ENCODE measurements at regions not wholly inside any gene's neighbourhood (a gene's known extent, or its start where the extent isn't known, plus 50 kb on each side); places are given as distances from the start of the nearest gene placed in this dataset.

DNA sequence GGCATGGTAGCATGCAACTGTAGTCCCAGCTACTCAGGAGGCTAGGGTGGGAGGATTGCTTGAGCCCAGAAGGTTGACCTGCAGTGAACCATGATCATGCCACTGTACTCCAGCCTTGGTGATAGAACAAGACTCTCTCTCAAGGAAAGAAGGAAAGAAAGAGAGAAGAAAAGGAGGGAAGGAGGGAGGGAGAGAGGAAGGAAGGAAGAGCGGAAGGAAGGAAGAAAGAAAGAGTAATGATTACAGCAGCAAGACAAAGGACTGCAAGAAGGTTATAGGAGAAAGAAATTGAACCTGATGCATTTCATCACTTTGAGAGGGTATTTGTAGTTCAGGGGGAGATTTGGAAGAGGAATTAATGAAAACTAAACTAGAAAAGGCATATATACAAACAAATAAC, 155.7 kb downstream of the LACC1 start:
- Histone ChIP-seq H3K4me3 (ENCODE audit: control insufficient read depth in 1 of 2, extremely low read depth in 1 of 2, low read length in 1 of 2) (no peak overlapping the region), H3K36me3 (ENCODE audit: control insufficient read depth in 2 of 2, extremely low read depth in 1 of 2, insufficient read depth in 1 of 2, low read length in 1 of 2) (no peaks in the 10 kb centered on the region), H3K9me3 (no peaks in the 10 kb centered on the region), H3K4me1 (ENCODE audit: control insufficient read depth in 1 of 2, extremely low read depth in 1 of 2, insufficient read depth in 2 of 2, low read length in 2 of 2) (no peaks in the 10 kb centered on the region), H3K27me3 (replicated peaks in 1 of 2; ENCODE audit: control insufficient read depth in 2 of 2, extremely low read depth in 1 of 2, insufficient read depth in 2 of 2, low read length in 1 of 2) (peaks cover 0 to 4% of the 10 kb centered on the region in 2 experiments), H3K27ac (ENCODE audit: low read length) (no peak overlapping the region)
- Mint-ChIP-seq H3K9me3 (peaks cover 0 to 3% (median 0%) of the 10 kb centered on the region in 3 donors), H3K4me1 (no peaks in the 10 kb centered on the region), H3K27me3 (peaks cover 9 to 16% of the 10 kb centered on the region in 2 donors), H3K27ac (no peak overlapping the region), H3K36me3 (no peaks in the 10 kb centered on the region), H3K4me3 (no peak overlapping the region)
- ATAC-seq (replicated peaks in 1 of 4) (no peak), DNase-seq (no peak)
- POLR2A ChIA-PET: interaction anchor here in 1 of 2 donors (0.6 kb wide), 1 partner anchor 11 kb away, joined by 11 read pairs; no protein-coding TSS in a partner anchor
- WGBS (ENCODE audit: insufficient coverage): 100% methylated on average over 1 of the region's 1 CpG
- CTCF ChIA-PET: no interaction called here

DNA sequence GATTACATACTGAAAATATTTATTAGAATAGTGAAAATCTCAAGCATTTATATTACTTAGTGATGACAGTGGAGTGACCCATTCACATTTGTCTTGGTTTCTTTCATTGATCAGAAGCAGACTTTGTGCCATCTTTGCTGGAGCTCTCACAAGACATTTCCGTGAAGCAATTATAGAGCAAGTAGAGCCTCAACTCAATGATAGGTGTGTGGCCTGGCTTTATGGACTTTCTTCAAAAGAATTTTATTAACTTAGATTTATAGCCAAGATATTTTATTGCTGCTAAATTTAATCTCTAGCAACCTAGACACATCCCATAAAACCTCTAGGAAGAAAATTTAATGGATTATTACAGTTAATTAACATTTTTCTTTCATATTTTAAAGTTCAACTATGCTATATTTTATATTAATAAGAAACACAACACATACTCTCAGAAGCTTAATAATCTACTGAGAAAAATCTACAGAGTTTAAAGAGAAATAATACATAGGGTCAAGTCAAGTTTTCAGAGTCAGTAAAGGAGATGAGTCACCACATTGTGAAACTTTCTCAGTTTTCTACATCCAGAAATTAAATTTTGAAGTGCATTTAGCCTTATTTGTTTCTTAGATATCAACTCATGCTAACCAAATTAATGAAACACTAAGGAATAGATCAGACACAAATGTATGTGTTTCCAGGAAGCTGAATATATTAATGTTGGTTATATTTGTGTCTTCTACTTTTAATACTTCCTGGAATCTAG, 160.5 kb downstream of the LACC1 start:
- ChIA-PET CTCF (interaction anchor here in 1 of 2 donors (0.6 kb wide), 1 partner anchor 9 kb away, joined by 3 read pairs; no protein-coding TSS in a partner anchor), POLR2A (interaction anchor here in 1 of 2 donors (0.6 kb wide), 1 partner anchor 8 kb away, joined by 3 read pairs; no protein-coding TSS in a partner anchor)
- WGBS (ENCODE audit: insufficient coverage): no CpG with 5 or more reads among the region's 1 CpG
- ATAC-seq (replicated peaks in 1 of 4) (no peak), DNase-seq (no peak)
- Histone ChIP-seq H3K4me3 (ENCODE audit: control insufficient read depth in 1 of 2, extremely low read depth in 1 of 2, low read length in 1 of 2) (no peak overlapping the region), H3K9me3 (no peaks in the 10 kb centered on the region), H3K36me3 (ENCODE audit: control insufficient read depth in 2 of 2, extremely low read depth in 1 of 2, insufficient read depth in 1 of 2, low read length in 1 of 2) (no peaks in the 10 kb centered on the region), H3K27me3 (replicated peaks in 1 of 2; ENCODE audit: control insufficient read depth in 2 of 2, extremely low read depth in 1 of 2, insufficient read depth in 2 of 2, low read length in 1 of 2) (peaks cover 0 to 1% of the 10 kb centered on the region in 2 experiments), H3K4me1 (ENCODE audit: control insufficient read depth in 1 of 2, extremely low read depth in 1 of 2, insufficient read depth in 2 of 2, low read length in 2 of 2) (no peaks in the 10 kb centered on the region), H3K27ac (ENCODE audit: low read length) (no peak overlapping the region)
- Mint-ChIP-seq H3K36me3 (no peaks in the 10 kb centered on the region), H3K4me3 (no peak overlapping the region), H3K27ac (no peak overlapping the region), H3K4me1 (no peaks in the 10 kb centered on the region), H3K27me3 (peaks cover 7 to 17% of the 10 kb centered on the region in 2 donors), H3K9me3 (peaks cover 0 to 3% (median 0%) of the 10 kb centered on the region in 3 donors)

DNA sequence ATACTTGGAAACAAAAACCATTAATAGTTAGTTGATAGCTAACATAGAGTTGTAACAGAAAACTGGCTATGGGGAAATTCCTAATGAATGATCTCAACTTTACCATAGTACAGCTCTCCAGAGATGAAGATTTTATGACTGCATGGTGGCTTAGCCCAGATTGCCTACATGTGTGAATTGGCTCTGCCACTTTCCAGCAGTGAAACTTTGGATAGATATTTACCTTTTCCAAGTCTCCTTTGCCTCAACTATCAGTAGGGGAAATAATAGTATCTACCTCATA, 161.1 kb downstream of the LACC1 start:
- no peak overlapping the region for H3K27ac Mint-ChIP-seq

DNA sequence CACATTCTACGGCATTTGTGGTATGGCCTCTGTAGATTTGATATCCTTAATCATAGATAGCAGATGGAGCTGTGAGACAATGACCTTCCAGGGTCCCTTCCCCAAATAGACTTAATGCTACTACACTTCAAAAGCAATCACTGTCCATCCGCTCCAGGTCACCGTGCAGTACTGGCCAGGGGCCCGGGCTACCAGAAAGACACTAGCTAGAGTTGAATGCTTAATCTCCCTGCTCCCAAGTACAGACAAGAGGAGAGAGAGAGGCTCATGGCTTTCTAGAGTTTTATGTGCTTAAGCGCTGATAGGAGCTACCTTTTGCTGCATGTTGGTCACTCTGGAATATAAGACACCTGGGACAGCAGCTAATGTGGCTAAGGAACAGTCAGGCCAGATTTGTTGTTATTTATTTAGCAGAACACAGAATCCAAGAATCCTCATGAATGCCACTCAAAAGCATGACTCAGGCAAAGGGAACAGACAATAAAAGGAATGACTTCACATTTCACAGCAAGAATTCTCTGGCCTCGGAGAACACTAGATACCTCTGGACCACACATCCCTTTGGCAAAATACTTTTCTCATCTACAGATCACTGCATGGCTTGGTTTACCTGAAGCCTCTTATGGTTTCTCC, 165.0 kb downstream of the LACC1 start:
- H3K4me1 Mint-ChIP-seq: no peaks in the 10 kb centered on the region
- H3K27ac Mint-ChIP-seq: no peak overlapping the region
- H3K9me3 Mint-ChIP-seq: no peaks in the 10 kb centered on the region
- Histone ChIP-seq H3K4me1 (ENCODE audit: control insufficient read depth in 1 of 2, extremely low read depth in 1 of 2, insufficient read depth in 2 of 2, low read length in 2 of 2) (no peaks in the 10 kb centered on the region), H3K27ac (ENCODE audit: low read length) (no peak overlapping the region), H3K9me3 (no peaks in the 10 kb centered on the region), H3K27me3 (replicated peaks in 1 of 2; ENCODE audit: control insufficient read depth in 2 of 2, extremely low read depth in 1 of 2, insufficient read depth in 2 of 2, low read length in 1 of 2) (peaks cover 0 to 5% of the 10 kb centered on the region in 2 experiments), H3K4me3 (ENCODE audit: control insufficient read depth in 1 of 2, extremely low read depth in 1 of 2, low read length in 1 of 2) (no peak overlapping the region), H3K36me3 (ENCODE audit: control insufficient read depth in 2 of 2, extremely low read depth in 1 of 2, insufficient read depth in 1 of 2, low read length in 1 of 2) (no peaks in the 10 kb centered on the region)
- CTCF ChIA-PET: interaction anchor here in 1 of 2 donors (4.7 kb wide), 1 partner anchor 394 kb away, joined by 22 read pairs; no protein-coding TSS in a partner anchor
- H3K27me3 Mint-ChIP-seq: peaks cover 20% of the 10 kb centered on the region in 2 donors
- ATAC-seq (replicated peaks in 1 of 4) (no peak), DNase-seq (no peak)
- WGBS (ENCODE audit: insufficient coverage): 90% methylated on average over 2 of the region's 6 CpGs
- no peak overlapping the region for H3K4me3 Mint-ChIP-seq
- H3K36me3 Mint-ChIP-seq: no peaks in the 10 kb centered on the region
- POLR2A ChIA-PET: no interaction called here

More for the DNA sequence above, 161.1 kb downstream of the LACC1 start:
- no peak overlapping the region for H3K27ac ChIP-seq (ENCODE audit: low read length)
- no peaks in the 10 kb centered on the region for H3K9me3 Mint-ChIP-seq
- ChIA-PET CTCF (interaction anchor here in 1 of 2 donors (0.6 kb wide), 1 partner anchor 519 kb away, joined by 4 read pairs; no protein-coding TSS in a partner anchor), POLR2A (no interaction called here)
- H3K4me1 Mint-ChIP-seq: no peaks in the 10 kb centered on the region
- no peaks in the 10 kb centered on the region for H3K36me3 Mint-ChIP-seq
- H3K27me3 ChIP-seq (replicated peaks in 1 of 2; ENCODE audit: control insufficient read depth in 2 of 2, extremely low read depth in 1 of 2, insufficient read depth in 2 of 2, low read length in 1 of 2): peaks cover 0 to 5% of the 10 kb centered on the region in 2 experiments
- peaks cover 7 to 15% of the 10 kb centered on the region in 2 donors for H3K27me3 Mint-ChIP-seq
- H3K9me3 ChIP-seq: no peaks in the 10 kb centered on the region
- no peak overlapping the region for H3K4me3 ChIP-seq (ENCODE audit: control insufficient read depth in 1 of 2, extremely low read depth in 1 of 2, low read length in 1 of 2)
- ATAC-seq (replicated peaks in 1 of 4) (no peak), DNase-seq (no peak)
- H3K36me3 ChIP-seq (ENCODE audit: control insufficient read depth in 2 of 2, extremely low read depth in 1 of 2, insufficient read depth in 1 of 2, low read length in 1 of 2): no peaks in the 10 kb centered on the region
- H3K4me3 Mint-ChIP-seq: no peak overlapping the region
- H3K4me1 ChIP-seq (ENCODE audit: control insufficient read depth in 1 of 2, extremely low read depth in 1 of 2, insufficient read depth in 2 of 2, low read length in 2 of 2): no peaks in the 10 kb centered on the region

DNA sequence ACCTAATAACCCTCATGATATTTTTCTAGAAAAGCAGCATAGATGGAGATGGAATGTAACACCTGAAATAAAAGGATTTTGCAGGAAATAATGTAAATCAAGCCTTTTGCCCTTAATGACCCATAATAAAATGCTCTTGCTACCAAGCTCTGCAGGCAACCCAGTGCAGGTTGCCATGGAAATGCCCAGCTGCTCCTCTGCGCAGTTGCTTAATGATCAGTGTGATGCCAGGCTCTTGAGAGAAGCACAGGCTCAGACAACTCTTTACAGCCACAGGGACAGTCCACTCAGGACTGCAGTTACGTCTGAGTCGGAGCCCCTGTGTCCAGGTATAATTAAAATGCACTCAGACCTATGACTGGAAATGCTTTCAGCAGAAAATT, 165.5 kb downstream of the LACC1 start:
- 94% methylated on average over 3 of the region's 3 CpGs for WGBS (ENCODE audit: insufficient coverage)
- DNase-seq (no peak), ATAC-seq (replicated peaks in 1 of 4) (no peak)
- Histone ChIP-seq H3K4me3 (ENCODE audit: control insufficient read depth in 1 of 2, extremely low read depth in 1 of 2, low read length in 1 of 2) (no peak overlapping the region), H3K4me1 (ENCODE audit: control insufficient read depth in 1 of 2, extremely low read depth in 1 of 2, insufficient read depth in 2 of 2, low read length in 2 of 2) (no peaks in the 10 kb centered on the region), H3K36me3 (ENCODE audit: control insufficient read depth in 2 of 2, extremely low read depth in 1 of 2, insufficient read depth in 1 of 2, low read length in 1 of 2) (no peaks in the 10 kb centered on the region), H3K27me3 (replicated peaks in 1 of 2; ENCODE audit: control insufficient read depth in 2 of 2, extremely low read depth in 1 of 2, insufficient read depth in 2 of 2, low read length in 1 of 2) (peaks cover 0 to 5% of the 10 kb centered on the region in 2 experiments), H3K27ac (ENCODE audit: low read length) (no peak overlapping the region), H3K9me3 (no peaks in the 10 kb centered on the region)
- Mint-ChIP-seq H3K36me3 (no peaks in the 10 kb centered on the region), H3K27ac (no peak overlapping the region), H3K9me3 (no peaks in the 10 kb centered on the region), H3K4me3 (no peak overlapping the region), H3K4me1 (no peaks in the 10 kb centered on the region), H3K27me3 (peaks cover 20 to 21% of the 10 kb centered on the region in 2 donors)
- POLR2A ChIA-PET: no interaction called here
- CTCF ChIA-PET: interaction anchor here in 1 of 2 donors (4.7 kb wide), 1 partner anchor 393 kb away, joined by 22 read pairs; no protein-coding TSS in a partner anchor

DNA sequence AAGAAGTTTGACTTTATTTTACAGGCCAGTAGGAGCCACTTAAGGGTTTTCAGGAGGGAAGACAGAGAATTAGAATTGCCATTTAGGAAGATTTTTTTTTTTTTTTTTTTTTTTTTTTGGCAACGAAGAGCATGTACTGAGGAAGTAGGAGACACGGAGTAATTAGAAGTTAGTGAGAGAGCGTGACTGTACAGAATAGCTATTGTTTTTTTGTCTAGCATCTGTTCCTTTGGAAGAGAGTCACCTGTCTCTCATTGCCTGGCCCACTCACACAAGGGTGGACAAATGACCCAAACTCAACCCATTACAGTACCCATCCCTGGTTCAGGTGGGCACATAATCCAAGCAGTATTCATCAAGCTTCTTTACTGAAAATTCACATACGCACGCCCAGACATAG, 166.7 kb downstream of the LACC1 start:
- Mint-ChIP-seq H3K36me3 (no peaks in the 10 kb centered on the region), H3K4me3 (no peak overlapping the region), H3K9me3 (no peaks in the 10 kb centered on the region), H3K27me3 (peaks cover 18 to 22% of the 10 kb centered on the region in 2 donors), H3K4me1 (no peaks in the 10 kb centered on the region), H3K27ac (no peak overlapping the region)
- CTCF ChIA-PET: interaction anchor here (0.6 to 4.7 kb wide), 5 partner anchors 102 to 512 kb away, joined by 3 to 22 read pairs (median 4); no protein-coding TSS in a partner anchor
- POLR2A ChIA-PET: interaction anchor here (0.6 to 0.7 kb wide), 3 partner anchors 11 to 1084 kb away, joined by 3 to 11 read pairs (median 10); no protein-coding TSS in a partner anchor
- WGBS (ENCODE audit: insufficient coverage): 83% methylated on average over 2 of the region's 5 CpGs
- Histone ChIP-seq H3K36me3 (ENCODE audit: control insufficient read depth in 2 of 2, extremely low read depth in 1 of 2, insufficient read depth in 1 of 2, low read length in 1 of 2) (no peaks in the 10 kb centered on the region), H3K4me1 (ENCODE audit: control insufficient read depth in 1 of 2, extremely low read depth in 1 of 2, insufficient read depth in 2 of 2, low read length in 2 of 2) (no peaks in the 10 kb centered on the region), H3K9me3 (no peaks in the 10 kb centered on the region), H3K4me3 (ENCODE audit: control insufficient read depth in 1 of 2, extremely low read depth in 1 of 2, low read length in 1 of 2) (no peak overlapping the region), H3K27me3 (replicated peaks in 1 of 2; ENCODE audit: control insufficient read depth in 2 of 2, extremely low read depth in 1 of 2, insufficient read depth in 2 of 2, low read length in 1 of 2) (peaks cover 0 to 5% of the 10 kb centered on the region in 2 experiments), H3K27ac (ENCODE audit: low read length) (no peak overlapping the region)
- no peak for DNase-seq
- ATAC-seq (replicated peaks in 1 of 4): no peak

Measured in T-cell (primary cell).